Ovary (tissue), 3 donors: ENCODE measurements at regions not wholly inside any gene's neighbourhood (a gene's known extent, or its start where the extent isn't known, plus 50 kb on each side); places are given as distances from the start of the nearest gene placed in this dataset.
"Not testable (repeated sequence)": the region's sequence is repeated elsewhere in the genome, so short reads cannot be mapped to it uniquely, and the experiment has no call there.

Experiments used
- CTCF ChIP-seq, 3 donors: fragments of 450-650 bp in 2 of 3; fragments of 200-600 bp in 1 of 3; IDR thresholded peaks; one replicate each; pipeline versions ENCODE4 v1.5.1 to v1.8.0; 2016 to 2022; ENCODE audit warnings: antibody characterized with exemption in 3 of 3, mild to moderate bottlenecking in 1 of 3
- POLR2A ChIP-seq: fragments of 450-650 bp; IDR thresholded peaks from one replicate; pipeline ENCODE4 v1.6.1; 2017; ENCODE audit warnings: antibody characterized with exemption, mild to moderate bottlenecking, moderate library complexity
- donor health status: DM: no; HTN: no; CAD: no.

DNA sequence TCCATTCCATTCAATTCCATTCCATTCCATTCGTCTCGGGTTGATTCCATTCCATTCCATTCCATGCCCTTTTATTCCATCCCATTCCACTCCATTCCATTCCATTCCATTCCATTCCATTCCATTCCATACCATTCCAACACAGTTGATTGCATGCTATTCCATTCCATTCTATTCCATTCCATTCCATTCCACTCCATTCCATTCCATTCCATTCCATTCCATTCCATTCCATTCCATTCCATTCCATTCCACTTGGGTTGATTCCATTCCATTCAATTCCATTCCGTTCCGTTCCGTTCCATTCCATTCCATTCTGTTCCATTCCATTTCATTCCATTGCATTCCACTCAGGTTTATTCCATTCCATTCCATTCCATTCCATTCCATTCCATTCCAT, 143.3 kb downstream of the CWH43 start:
- not testable (repeated sequence) for TF ChIP-seq CTCF (IDR thresholded peaks at IDR 0.05); POLR2A
